ENCODE measurements at regions not wholly inside any gene's neighbourhood (a gene's known extent, or its start where the extent isn't known, plus 50 kb on each side); places are given as distances from the start of the nearest gene placed in this dataset.
"Not testable (repeated sequence)": the region's sequence is repeated elsewhere in the genome, so short reads cannot be mapped to it uniquely, and the experiment has no call there.

DNA sequence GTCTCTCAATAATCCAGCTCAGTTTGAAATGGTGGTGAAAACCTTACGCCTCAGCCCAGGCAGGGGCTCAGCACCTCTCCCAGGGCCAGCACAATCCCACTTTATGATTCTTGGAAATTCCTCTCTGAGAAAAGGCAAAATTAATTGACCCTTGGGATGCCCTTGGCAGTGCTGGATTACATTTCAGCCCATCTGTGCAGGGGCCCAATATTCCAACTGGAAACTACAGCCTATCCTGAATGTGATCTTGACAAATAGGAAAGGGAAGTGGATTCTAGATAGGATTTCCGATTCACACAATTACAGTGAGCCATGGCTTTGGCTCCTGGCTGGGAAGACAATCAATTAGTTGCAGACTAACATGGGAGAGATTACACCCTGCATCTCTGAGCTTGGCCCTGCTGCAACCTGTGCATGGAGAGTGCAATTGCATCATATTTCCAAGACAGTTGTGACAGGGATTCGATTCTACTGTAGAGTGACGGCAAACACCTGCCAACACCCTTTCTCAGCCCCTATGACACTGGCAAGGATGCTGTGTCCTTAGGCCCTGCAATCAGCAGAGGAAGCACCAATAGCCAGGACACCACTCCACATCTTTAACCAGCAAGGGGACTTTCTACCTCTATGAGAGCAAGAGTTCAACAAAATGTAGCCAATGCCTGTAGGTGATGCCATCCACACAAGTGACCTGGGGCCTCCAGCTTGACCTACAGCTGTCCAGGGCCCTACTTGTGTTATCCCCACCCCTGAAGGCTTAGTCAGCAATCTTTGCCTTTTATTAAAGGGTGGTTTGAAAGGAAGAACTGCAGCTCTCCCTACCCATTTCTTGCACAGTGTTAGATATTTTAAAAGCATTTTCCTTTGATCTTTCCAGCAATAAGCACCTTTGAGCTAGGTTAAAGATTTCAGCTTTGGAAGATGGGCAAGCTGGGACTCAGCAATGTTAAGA is 187.2 kb upstream of the HS6ST1 start:
- Histone ChIP-seq H3K9me3 (ENCODE audit: insufficient read depth, low read depth, low read length) (no peaks in the 10 kb centered on the region), H3K9ac (ENCODE audit: low read depth, low read length) (no peak overlapping the region), H3K36me3 (ENCODE audit: insufficient read depth, low read depth, low read length) (no peaks in the 10 kb centered on the region), H3K27ac (ENCODE audit: low read length) (no peak overlapping the region), H3K27me3 (ENCODE audit: insufficient read depth, low read length) (no peaks in the 10 kb centered on the region), H3K4me1 (ENCODE audit: insufficient read depth, low read length) (no peaks in the 10 kb centered on the region), H3K4me3 (ENCODE audit: low read length) (no peak overlapping the region)

DNA sequence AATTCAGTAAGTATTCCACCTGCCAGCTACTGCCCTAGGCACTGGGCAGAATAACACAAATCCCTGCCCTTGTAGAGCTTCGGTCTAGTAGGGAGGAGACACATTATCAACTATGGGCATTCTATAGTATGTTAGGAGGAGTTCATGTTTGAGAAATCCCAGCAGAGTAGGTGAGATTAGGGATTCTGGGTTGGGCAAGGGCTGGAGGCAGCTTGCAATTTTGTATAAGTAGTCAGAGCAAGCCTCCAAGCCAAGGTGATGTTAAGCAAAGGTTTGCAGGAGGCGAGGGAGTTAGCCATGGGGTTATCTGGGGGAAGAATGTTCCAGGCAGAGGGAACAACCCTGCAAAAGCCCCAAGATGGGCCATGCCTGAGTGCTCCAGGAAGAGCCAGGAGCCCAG is 187.9 kb upstream of the HS6ST1 start:
- Histone ChIP-seq H3K4me1 (ENCODE audit: insufficient read depth, low read length) (no peaks in the 10 kb centered on the region), H3K36me3 (ENCODE audit: insufficient read depth, low read depth, low read length) (no peaks in the 10 kb centered on the region)

DNA sequence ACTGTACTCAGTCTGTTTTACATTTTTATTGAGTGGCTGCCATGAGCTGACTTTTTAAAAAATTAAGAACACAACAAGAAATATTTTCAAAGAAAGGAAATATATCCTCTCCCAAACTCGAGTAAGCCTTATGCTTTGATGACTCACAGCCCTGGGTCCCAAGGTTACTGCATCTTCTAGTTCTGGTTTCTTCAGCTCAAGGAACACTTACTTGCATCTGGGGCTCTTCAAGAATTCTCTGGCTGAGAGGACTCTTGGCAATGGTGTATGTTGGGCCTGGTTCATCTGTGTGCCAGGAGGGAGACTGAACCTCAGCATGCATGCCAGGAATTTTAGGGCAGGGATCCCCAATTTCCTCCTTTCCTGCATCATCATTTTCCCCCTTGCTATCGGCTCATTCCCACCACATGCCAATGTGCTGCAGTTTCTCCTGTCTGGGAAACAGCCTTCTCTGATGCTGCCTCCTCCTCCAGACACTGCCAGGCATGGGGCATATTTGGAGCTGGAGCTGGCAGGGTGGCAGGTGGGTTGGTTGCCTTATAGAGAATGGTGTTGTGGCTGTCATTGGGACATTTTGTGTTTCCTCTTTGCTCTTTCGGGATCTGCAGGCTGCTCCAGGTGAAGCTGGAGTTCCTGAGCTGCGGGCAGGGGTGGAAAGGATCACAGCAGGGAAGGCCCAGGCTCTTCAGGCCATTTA is 192.2 kb upstream of the HS6ST1 start:
- H3K9me3 ChIP-seq (ENCODE audit: insufficient read depth, low read depth, low read length): no peaks in the 10 kb centered on the region
- no peaks in the 10 kb centered on the region for H3K4me1 ChIP-seq (ENCODE audit: insufficient read depth, low read length)
- no peaks in the 10 kb centered on the region for H3K36me3 ChIP-seq (ENCODE audit: insufficient read depth, low read depth, low read length)
- H3K4me3 ChIP-seq (ENCODE audit: low read length): no peak overlapping the region
- H3K27me3 ChIP-seq (ENCODE audit: insufficient read depth, low read length): no peaks in the 10 kb centered on the region
- no peak overlapping the region for H3K27ac ChIP-seq (ENCODE audit: low read length)
- no peak overlapping the region for H3K9ac ChIP-seq (ENCODE audit: low read depth, low read length)

More for the DNA sequence above, 187.9 kb upstream of the HS6ST1 start:
- Histone ChIP-seq H3K9me3 (ENCODE audit: insufficient read depth, low read depth, low read length) (no peaks in the 10 kb centered on the region), H3K27me3 (ENCODE audit: insufficient read depth, low read length) (no peaks in the 10 kb centered on the region), H3K27ac (ENCODE audit: low read length) (no peak overlapping the region), H3K4me3 (ENCODE audit: low read length) (no peak overlapping the region), H3K9ac (ENCODE audit: low read depth, low read length) (no peak overlapping the region)

DNA sequence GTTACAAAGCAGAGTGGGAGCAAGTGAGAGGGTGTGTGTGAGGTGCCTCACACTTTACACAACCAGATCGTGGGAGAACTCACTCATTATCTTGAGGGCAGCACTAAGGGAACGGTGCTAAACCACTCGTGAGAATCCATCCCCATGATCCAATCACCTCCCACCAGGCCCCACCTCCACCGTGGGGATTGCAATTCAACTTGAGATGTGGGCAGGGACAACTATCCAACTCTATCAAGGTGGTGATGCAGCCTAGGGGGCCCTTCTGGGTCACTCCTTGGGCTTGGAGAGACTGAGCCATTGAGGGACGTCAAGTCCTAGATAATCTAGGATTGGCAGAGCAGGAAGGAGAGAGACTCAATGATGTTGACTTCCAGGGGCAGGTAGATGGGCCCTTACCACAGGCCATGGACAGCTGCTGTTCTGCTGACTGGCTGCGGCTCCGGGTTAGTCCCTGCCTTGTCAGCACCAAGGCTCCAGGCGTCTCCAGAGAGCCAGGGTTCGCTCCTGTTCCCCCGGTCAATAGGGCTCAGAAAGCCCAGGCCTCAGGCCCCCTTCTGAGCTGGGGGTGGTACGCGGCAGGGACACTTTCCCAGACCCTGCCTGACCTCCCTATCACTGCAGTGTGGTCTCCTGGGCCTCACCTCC is 193.2 kb upstream of the HS6ST1 start:
- Histone ChIP-seq H3K4me1 (ENCODE audit: insufficient read depth, low read length) (peaks cover 4% of the 10 kb centered on the region; the same call in 1 of the 2 replicates), H3K27me3 (ENCODE audit: insufficient read depth, low read length) (no peaks in the 10 kb centered on the region), H3K27ac (ENCODE audit: low read length) (no peak overlapping the region), H3K9ac (ENCODE audit: low read depth, low read length) (no peak overlapping the region), H3K4me3 (ENCODE audit: low read length) (no peak overlapping the region), H3K9me3 (ENCODE audit: insufficient read depth, low read depth, low read length) (no peaks in the 10 kb centered on the region), H3K36me3 (ENCODE audit: insufficient read depth, low read depth, low read length) (no peaks in the 10 kb centered on the region)

DNA sequence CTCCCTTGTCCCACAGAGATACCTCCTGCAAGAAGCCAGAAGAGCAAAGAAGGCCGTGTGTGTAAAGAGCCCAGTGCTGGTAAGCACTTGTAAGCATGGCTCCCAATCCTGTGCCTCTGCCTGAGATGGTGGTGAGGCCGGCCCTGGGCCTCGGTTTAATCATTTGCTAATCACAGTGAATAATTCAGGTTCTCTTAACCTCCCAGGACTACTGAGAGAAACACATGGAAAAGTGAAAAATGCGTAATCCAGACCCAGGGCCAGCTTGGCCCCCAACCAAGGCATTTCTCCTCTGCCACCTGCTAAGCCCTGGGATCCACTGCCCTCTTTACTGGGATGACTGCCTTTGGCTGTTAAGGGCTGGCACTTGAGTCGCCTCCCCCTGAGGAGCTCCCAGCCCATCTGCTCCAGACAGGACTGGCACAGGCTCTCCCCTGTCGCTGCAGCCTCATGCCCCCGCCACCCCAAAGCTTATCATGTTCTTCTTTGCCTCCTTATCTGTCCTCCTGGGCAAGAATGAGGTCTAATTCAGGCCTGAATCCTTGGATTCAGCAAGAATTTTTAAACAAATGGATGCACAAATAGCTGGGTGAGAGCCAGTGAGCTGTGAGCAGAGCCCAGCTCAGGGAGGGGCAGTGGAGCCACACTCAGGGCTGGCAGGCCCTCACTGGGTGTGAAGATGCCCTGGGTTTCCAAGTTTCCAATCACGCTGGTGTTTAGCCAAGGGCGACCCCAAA is 193.9 kb upstream of the HS6ST1 start:
- Histone ChIP-seq H3K27me3 (ENCODE audit: insufficient read depth, low read length) (no peaks in the 10 kb centered on the region), H3K27ac (ENCODE audit: low read length) (no peak overlapping the region), H3K9ac (ENCODE audit: low read depth, low read length) (no peak overlapping the region), H3K36me3 (ENCODE audit: insufficient read depth, low read depth, low read length) (no peaks in the 10 kb centered on the region), H3K4me1 (ENCODE audit: insufficient read depth, low read length) (peaks cover 11% of the 10 kb centered on the region), H3K9me3 (ENCODE audit: insufficient read depth, low read depth, low read length) (no peaks in the 10 kb centered on the region), H3K4me3 (ENCODE audit: low read length) (no peak overlapping the region)

DNA sequence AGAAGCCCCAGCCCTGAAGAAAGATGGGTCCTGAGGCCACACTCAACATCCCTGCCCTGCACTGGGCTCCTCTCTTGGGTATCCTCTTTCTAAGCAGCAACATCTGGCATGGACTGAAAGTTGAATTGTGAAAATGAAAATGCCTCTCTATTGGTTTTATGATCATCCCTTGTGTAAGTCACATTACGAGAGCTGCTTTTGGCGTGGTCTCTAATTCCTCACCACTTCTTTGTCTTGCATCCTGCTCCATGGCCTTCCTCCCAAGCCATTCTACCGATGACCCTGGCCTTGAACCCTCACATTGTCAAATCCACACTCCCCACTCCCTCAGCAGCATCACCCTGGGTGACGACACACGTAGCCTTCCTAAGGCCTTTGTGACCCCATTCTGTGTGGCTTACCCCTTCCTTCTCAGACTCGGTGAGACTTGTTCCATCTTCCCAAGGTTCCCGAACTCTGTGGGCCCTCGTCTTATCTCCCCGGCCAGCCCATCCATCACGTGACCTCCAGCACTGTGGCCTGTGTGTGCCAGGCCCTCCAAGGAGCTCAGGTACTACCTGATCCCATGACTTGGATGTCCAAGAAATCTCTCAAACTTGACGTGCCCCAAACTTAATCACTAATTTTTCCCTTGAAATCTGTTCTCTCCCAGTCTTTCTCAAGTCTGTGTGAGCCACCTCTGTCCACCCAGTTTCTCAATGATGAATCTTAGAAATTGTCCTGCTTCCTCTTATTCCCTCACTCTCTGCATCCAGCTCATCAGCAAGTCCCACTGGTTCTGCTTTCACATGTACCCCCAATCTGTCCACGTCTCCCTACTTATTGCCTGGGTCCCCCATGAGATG is 194.7 kb upstream of the HS6ST1 start:
- H3K27me3 ChIP-seq (ENCODE audit: insufficient read depth, low read length): no peaks in the 10 kb centered on the region
- no peak overlapping the region for H3K4me3 ChIP-seq (ENCODE audit: low read length)
- no peak overlapping the region for H3K27ac ChIP-seq (ENCODE audit: low read length)
- H3K36me3 ChIP-seq (ENCODE audit: insufficient read depth, low read depth, low read length): no peaks in the 10 kb centered on the region
- H3K9ac ChIP-seq (ENCODE audit: low read depth, low read length): no peak overlapping the region
- no peaks in the 10 kb centered on the region for H3K9me3 ChIP-seq (ENCODE audit: insufficient read depth, low read depth, low read length)
- peaks cover 11% of the 10 kb centered on the region for H3K4me1 ChIP-seq (ENCODE audit: insufficient read depth, low read length)

DNA sequence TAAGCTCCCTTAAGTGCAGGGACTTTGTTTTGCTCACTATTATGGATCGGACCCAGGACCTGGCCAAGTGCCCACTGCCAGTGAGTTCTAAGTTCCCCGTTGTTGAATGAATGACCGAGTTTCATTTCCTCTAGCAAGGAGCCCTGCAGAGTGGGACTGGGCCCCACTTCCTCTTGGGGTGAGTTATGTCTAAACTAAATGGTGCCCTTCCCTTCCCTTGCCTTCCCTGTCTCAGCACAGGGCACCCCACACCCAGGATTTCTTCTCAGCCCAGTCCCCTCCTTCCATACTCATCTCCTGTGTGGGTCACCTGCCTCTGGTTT is 195.3 kb upstream of the HS6ST1 start:
- Histone ChIP-seq H3K4me1 (ENCODE audit: insufficient read depth, low read length) (peaks cover 11% of the 10 kb centered on the region), H3K27me3 (ENCODE audit: insufficient read depth, low read length) (no peaks in the 10 kb centered on the region), H3K9me3 (ENCODE audit: insufficient read depth, low read depth, low read length) (no peaks in the 10 kb centered on the region), H3K27ac (ENCODE audit: low read length) (no peak overlapping the region), H3K9ac (ENCODE audit: low read depth, low read length) (no peak overlapping the region), H3K4me3 (ENCODE audit: low read length) (no peak overlapping the region), H3K36me3 (ENCODE audit: insufficient read depth, low read depth, low read length) (no peaks in the 10 kb centered on the region)

DNA sequence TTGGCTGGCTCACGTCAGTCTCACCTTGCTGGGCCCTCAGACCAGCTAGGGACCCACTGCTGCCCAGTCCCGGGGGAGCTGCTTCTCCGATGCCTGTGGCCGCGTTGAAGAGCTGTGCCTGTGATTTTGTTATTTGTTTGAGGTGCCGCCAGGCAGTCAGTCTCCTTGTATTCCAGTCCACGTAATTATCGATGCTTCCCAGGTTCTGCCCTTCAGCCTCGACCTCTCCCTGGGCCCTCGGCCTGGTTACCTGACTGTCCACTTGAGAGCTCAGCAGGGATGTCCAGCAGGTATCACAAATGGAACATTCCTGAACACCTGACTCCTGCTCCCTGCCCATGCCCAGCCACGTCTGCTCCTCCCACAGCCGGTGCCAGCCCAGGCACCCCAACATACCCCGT is 195.9 kb upstream of the HS6ST1 start:
- no peaks in the 10 kb centered on the region for H3K27me3 ChIP-seq (ENCODE audit: insufficient read depth, low read length)
- H3K27ac ChIP-seq (ENCODE audit: low read length): no peak overlapping the region
- no peak overlapping the region for H3K9ac ChIP-seq (ENCODE audit: low read depth, low read length)
- H3K36me3 ChIP-seq (ENCODE audit: insufficient read depth, low read depth, low read length): no peaks in the 10 kb centered on the region
- H3K9me3 ChIP-seq (ENCODE audit: insufficient read depth, low read depth, low read length): no peaks in the 10 kb centered on the region
- H3K4me1 ChIP-seq (ENCODE audit: insufficient read depth, low read length): peaks cover 11% of the 10 kb centered on the region
- no peak overlapping the region for H3K4me3 ChIP-seq (ENCODE audit: low read length)

DNA sequence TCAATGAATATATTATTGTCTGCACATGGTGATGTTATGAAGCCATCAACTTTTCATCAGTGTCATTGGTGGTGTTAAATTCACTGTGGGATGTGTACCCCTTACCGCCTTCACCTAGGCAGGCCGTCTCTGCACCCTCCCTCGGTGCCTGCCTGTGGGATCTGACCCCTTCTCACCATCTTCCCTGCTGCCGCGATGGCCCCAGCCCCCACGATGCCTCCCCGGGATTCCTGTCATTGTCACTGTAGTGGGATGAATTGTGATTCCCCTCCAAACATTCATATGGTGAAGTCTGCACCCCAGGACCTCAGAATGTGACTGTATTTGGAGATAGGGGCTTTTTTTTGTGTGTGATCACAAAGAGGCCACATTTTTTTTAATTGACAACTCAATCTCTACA is 198.3 kb upstream of the HS6ST1 start:
- Histone ChIP-seq H3K4me3 (ENCODE audit: low read length) (no peak overlapping the region), H3K4me1 (ENCODE audit: insufficient read depth, low read length) (peaks cover 11% of the 10 kb centered on the region)

DNA sequence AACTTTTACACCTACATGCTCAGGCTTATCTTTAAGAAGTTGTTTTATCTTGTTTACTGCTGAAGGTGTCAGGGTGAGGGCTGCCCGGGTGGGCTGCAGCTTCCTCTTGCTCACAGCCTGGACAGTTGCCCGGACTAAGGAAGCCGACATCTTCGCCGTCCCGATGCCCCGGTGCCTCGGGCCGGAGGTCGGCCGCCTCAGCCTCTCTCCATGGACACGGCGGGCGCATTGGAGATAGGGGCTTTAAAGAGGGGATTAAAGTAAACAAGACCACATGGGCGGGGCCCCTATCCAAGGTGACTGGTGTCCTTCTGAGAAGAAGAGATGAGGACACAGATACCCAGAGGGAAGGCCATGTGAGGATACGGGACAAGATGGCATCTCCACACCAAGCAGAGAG is 200.4 kb upstream of the HS6ST1 start:
- H3K36me3 ChIP-seq (ENCODE audit: insufficient read depth, low read depth, low read length); H3K27me3 ChIP-seq (ENCODE audit: insufficient read depth, low read length); H3K4me3 ChIP-seq (ENCODE audit: low read length); H3K9ac ChIP-seq (ENCODE audit: low read depth, low read length); H3K9me3 ChIP-seq (ENCODE audit: insufficient read depth, low read depth, low read length); H3K27ac ChIP-seq (ENCODE audit: low read length): not testable (repeated sequence)
- H3K4me1 ChIP-seq (ENCODE audit: insufficient read depth, low read length): peaks cover 11% of the 10 kb centered on the region

More for the DNA sequence above, 198.3 kb upstream of the HS6ST1 start:
- H3K9ac ChIP-seq (ENCODE audit: low read depth, low read length): no peak overlapping the region
- no peaks in the 10 kb centered on the region for H3K9me3 ChIP-seq (ENCODE audit: insufficient read depth, low read depth, low read length)
- H3K27ac ChIP-seq (ENCODE audit: low read length): no peak overlapping the region
- no peaks in the 10 kb centered on the region for H3K27me3 ChIP-seq (ENCODE audit: insufficient read depth, low read length)
- H3K36me3 ChIP-seq (ENCODE audit: insufficient read depth, low read depth, low read length): no peaks in the 10 kb centered on the region
